ENCODE measurements at regions not wholly inside any gene's neighbourhood (a gene's known extent, or its start where the extent isn't known, plus 50 kb on each side); places are given as distances from the start of the nearest gene placed in this dataset.

DNA sequence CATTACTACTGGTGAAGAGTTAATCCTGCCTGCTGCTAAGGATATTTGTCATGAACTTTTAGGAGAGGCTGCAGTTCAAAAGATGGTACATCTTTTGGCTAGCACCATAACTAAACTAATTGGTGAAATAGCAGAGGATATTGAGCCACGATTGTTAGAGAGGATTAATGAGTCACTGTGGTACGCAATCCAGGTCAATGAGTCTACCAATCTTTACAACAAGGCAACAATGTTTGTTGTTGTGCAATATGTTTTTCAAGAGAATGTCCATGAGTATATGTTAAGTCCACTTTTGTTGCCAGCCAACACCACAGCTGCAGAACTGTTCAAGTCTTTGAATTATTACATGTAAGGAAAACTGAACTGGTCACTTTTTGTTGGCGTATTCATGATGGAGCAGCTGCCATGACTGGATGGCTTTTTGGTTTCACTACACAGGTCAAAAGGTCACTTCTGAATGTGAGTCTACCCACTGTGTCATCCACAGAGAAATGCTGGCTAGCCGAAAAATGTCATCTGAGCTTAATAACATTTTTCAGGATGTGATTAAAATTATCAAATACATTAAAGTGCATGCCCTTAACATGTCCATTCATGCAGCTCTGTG lies 402.6 kb upstream of the KIF2B start:
- intact Hi-C loops (cut with DNase I) = no loop called here
- ATAC-seq (no peak), DNase-seq (ENCODE audit: missing footprints) (no peak)

DNA sequence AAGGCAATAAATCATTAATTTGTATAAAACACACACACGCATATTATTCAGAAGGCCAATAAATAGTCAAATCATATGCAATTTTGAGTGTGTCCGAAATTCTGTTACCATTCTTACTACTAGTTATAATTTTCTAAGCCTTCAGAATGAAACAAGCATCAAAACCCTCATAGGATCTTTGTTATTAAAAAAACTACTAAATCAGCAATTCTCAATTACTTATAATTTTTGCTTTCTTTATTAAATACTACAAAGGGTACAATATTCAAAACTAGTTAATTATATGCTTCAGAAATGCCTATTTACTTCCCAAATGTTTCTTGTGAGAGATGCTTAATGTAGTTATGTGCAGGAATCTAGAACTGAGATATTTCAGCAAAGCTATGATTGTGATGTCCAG lies 413.1 kb upstream of the KIF2B start:
- no peak for DNase-seq (ENCODE audit: missing footprints)
- intact Hi-C loops (cut with DNase I) = no loop called here
- no peak for ATAC-seq

DNA sequence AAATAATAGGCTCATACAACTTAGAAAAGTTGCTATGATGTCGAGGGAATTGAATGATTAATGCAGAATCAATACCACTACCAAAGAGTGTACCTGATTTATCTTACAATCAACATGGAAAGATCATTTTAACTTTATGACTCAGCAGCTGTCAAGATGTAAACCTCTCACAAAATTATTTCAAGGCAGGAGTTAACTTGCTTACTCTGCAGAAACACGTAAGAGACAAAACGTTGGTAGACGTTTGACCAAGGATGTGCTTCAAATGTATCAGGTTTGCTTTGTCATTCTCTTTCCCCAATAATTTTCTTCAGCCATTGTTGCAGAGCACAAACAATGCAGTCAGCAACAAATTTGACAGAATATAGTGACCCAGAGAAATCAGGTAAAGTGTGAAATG lies 415.8 kb upstream of the KIF2B start:
- ATAC-seq (no peak), DNase-seq (ENCODE audit: missing footprints) (no peak)
- intact Hi-C loops (cut with DNase I) = no loop called here

DNA sequence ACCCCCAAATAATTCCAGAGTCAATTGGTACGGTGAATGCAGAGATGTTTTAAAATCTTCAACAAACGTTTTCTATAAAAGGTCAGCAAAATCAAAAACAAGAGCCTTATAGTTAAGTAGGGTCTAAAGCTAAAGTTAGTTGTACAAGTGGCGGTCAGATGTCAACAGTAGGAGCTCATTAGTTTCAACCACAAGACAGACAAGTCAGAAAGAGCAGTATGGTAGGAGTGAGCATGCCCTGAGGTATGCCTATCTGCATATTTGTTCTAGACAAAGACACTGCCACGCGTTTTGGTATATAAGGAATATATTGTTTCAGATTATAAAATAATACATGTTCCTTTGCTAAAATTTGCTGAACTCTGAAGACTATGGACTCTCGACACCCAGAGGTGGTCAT lies 431.5 kb upstream of the KIF2B start:
- no peak for ATAC-seq
- no peak for DNase-seq (ENCODE audit: missing footprints)
- intact Hi-C loops (cut with DNase I) = no loop called here

DNA sequence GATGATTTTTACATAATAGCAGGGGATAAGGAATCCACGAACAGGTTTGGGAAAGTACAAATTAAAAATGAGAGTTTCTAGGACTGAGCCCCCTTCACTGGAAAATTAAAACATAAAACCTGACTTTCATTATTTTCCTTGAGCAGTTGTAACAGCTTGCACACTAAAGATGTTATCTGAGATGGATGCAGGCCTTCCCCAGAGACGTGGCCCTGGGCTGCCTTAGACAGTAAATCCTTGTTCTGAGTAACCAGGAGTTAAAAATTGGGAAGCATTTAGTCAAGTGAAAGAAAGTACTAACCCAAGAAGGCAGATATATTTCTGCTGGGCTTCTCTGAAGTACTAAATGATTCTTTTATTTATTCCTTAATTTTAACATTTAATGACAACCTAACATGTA lies 432.2 kb upstream of the KIF2B start:
- ATAC-seq (no peak), DNase-seq (ENCODE audit: missing footprints) (no peak)
- intact Hi-C loops (cut with DNase I) = no loop called here

DNA sequence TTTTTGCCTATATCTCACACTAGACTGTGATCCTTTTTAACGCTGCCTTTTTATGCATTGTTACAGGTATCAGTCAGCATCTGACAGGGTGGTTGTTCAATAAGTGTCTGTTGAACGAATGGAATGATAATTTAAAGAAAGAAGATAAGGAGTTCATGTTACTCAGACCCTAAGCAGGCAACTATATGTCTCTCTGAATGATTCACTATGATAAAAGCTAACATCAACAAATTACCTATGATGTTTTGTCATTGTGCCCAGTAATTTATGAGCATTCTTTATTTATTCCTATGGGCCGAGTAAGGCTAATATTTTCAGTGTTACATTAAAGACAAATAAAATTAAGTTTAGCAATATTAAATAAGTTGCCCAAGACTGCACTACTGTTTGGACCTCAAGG lies 435.0 kb upstream of the KIF2B start:
- no peak for ATAC-seq
- intact Hi-C loops (cut with DNase I) = no loop called here

DNA sequence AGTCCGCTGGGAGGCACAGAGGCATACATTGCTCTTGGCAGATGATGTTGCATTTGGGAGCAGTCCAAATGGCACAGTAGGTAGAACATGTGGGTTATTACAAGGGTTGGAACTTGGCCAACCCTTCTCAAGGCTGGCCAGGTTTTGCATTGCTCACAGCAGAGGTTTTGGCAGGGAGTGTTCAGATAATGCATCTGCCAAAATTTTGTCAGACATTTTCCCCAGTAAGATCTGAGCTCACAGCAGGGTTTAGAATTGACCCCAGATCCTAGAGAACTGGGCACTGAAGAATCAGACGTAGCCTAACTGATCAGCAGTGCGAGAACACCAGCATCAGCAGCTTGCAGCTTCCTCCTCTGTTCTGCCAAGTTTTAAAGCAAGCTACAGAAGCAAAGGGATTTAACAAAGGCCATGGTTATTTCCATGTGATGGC lies 468.8 kb upstream of the KIF2B start:
- ATAC-seq (no peak), DNase-seq (ENCODE audit: missing footprints) (no peak)
- intact Hi-C loops (cut with DNase I) = no loop called here

More for the DNA sequence above, 435.0 kb upstream of the KIF2B start:
- DNase-seq (ENCODE audit: missing footprints) = no peak

DNA sequence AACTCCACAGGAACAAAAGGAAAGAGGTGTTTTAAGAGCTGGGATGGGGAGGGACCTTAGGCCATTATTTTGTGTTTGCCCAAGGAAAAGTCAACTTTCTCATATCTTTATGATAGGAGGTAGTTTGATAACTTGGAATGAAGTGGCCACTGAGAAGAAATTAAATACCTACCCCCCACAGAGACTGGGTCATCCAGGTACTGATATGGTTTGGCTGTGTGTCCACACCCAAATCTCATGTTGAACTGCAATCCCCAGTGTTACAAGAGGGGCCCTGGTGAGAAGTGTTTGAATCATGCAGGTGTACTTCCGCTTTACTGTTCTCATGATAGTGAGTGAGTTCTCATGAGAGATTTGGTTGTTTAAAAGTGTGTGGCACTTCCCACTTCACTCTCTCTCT lies 477.9 kb upstream of the KIF2B start:
- intact Hi-C loops (cut with DNase I) = no loop called here
- DNase-seq (ENCODE audit: missing footprints) = no peak

DNA sequence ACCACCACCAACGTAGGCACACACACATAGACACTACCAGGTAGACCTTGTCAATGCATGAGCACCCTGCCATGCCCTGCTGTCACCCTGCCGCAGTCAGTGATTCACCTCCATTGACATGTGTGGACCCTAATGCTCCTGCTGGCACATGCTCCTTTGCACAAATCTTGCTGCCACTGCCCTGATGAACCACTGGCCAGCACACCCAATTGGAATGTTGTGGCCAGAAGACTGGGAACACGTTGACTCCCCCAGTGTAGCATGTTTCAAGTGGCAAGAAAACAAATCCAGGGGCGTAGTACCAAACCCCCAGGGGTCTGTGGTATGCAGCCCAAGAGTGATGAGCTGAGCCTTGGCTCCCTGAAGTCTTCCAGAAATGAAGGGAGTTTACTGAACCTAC lies 486.4 kb upstream of the KIF2B start:
- ATAC-seq (no peak), DNase-seq (ENCODE audit: missing footprints) (no peak)
- intact Hi-C loops (cut with DNase I) = no loop called here

More for the DNA sequence above, 477.9 kb upstream of the KIF2B start:
- no peak for ATAC-seq

DNA sequence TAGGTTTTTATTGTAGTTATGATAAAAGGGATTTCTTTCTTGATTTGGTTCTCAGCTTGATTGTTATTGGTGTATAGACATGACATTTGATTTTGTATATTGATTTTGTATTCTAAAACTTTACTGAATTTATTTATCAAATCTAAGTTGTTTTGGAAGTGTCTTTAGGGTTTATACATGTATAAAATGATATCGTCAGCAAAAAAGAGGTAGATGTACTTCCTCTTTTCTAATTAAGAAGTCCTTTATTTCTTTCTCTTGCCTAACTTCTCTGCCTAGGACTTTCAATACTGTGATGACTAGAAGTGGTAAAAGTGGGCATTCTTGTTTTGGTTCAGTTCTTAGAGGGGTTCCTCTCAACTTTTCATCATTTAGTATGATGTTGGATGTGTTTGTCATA lies 487.3 kb upstream of the KIF2B start:
- intact Hi-C loops (cut with DNase I) = no loop called here
- no peak for DNase-seq (ENCODE audit: missing footprints)
- ATAC-seq = no peak

DNA sequence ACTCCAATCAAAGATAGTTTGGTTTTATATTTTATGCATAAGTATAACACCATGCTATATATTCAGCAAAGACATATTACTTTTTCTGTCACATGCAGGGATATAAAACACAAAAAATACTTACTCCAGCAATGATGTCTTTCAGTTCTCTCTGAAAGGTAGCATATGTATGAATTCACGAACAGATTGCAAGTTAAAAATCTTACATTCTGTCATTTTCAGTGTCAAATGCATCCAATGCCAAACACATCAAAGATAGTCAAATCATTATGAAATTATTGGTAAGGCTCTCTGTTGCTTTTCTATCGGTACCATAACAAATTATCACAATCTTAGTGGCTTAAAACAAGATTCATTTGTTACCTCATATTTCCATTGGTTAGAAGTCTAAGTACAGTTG lies 492.0 kb upstream of the KIF2B start:
- ATAC-seq (no peak), DNase-seq (ENCODE audit: missing footprints) (no peak)
- intact Hi-C loops (cut with DNase I) = no loop called here

DNA sequence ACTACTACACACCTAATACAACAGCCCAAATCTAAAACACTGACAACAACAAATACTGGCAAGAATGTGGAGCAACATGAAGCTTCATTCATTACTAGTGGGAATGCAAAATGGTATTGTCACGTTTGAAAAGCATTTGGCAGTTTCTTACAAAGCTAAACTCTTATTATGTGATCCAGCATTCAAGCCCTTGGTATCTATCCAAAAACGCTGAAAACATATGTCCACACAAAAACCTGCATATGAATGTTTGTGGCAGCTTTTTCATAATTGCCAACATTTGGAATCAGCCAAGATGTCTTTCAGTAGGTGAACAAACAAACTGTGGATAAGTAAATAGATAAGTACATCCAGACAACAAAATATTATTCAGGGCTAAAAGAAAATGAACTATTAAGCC lies 501.1 kb upstream of the KIF2B start:
- no peak for ATAC-seq
- DNase-seq (ENCODE audit: missing footprints) = no peak
- intact Hi-C loops (cut with DNase I) = no loop called here

DNA sequence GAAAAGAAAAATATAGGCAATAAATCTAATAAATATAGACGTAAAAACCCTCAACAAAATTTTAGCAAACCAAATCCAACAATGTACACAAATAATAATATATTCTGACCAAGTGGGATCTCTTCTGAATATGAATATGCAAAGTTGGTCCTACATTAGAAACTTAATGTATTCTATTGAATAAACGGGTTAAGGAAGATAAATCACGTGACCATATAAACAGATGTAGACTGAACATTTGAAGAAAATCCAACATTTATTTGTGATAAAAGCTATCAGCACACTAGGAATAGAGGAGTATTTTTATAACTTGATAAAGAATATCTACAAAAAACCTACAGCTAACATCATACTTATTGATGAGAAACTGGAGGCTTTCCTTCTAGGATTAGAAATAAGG lies 502.8 kb upstream of the KIF2B start:
- no peak for DNase-seq (ENCODE audit: missing footprints)
- intact Hi-C loops (cut with DNase I) = no loop called here
- no peak for ATAC-seq

DNA sequence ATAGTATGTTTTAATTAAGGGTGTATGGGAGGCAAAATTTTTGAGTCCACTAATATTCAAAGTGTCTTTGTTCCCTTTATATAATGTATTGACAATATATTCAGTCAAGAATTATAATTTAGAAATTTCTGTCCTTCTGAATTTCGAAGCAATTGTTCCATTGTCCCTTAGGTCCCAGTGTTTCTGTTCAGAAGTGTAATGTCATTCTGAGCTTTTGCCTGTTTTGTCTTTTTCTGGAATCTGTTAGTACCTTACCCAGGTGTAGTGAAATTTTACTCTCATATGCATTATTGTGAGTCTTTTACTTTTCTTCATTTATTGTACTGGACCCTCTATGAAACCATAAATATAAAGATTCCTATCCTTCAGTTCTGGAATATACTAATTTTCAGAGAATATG lies 505.7 kb upstream of the KIF2B start:
- ATAC-seq (no peak), DNase-seq (ENCODE audit: missing footprints) (no peak)
- intact Hi-C loops (cut with DNase I) = no loop called here

DNA sequence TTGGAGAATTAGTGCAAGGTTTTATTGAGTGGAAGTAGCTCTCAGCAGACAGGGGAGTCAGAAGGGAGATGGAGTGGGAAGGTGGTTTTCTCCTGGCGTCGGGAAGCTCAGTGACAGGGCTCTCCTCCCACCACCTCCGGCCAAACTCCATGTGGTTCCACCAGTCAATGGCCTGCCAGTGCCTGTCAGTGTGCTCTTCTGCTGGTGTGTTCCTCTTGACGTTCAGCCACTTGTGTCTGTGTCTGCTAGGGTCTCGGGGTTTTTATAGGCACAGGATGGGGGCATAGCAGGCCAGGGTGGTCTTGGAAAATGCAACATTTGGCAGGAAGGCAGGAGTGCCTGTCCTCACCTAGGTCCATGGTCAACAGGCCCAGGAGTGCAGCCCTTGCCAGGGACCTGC lies 506.7 kb upstream of the KIF2B start:
- intact Hi-C loops (cut with DNase I) = no loop called here
- DNase-seq (ENCODE audit: missing footprints) = no peak
- ATAC-seq = no peak

DNA sequence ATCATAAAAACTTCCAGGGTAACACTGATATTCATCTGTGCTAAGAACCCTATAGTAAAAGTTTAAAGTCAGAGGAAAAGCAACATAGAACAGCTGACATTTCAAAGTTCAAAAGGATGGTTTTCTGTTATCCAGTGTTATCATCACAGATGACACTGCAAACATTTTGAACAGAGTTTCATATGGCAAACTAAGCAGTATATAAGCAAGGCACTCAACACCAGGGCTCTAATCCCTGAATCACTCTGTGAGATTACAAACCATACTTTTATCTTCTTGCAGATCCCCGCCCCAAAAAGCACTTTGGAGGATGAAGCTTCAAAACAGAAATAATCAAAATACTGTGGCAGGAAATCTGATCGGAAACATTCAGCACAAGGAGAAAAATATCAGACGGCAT lies 508.2 kb upstream of the KIF2B start:
- ATAC-seq (no peak), DNase-seq (ENCODE audit: missing footprints) (no peak)
- intact Hi-C loops (cut with DNase I) = no loop called here

DNA sequence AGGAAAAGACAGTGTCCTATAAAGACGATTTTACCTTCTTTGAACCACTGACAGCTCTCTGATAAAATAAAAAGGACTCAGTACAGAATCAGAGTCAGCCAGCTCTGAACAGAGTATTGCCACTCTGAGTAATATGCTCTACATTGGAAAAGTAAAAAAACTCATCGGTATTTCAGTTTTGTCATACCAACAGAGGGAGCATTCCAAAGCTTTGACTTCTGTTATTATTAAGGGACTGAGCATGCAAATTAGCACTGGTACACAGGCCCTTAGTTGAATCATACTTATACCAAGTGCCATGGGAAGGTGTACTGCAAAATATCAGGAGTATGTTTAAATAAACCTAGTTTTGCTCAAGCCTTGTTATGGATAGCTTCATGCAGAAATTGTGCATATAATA lies 509.0 kb upstream of the KIF2B start:
- ATAC-seq = no peak
- intact Hi-C loops (cut with DNase I) = no loop called here
- DNase-seq (ENCODE audit: missing footprints) = no peak

DNA sequence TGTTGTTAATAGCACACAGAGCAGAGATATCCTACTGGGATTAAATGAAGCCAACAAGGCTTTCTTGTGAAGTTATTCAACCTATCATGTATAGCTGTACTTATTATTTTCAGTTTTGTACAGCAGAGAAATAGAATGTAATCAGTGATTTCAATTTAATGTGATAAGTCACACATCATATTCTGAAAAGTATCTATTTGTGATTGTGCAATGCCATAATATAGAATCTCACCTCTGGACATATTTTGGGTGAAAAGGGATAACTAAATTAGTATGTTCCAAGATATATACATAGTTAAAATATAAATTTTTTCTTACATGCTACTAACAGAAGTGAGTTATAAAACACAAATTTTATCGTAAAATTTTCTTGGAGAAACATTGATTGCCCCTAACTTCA lies 544.3 kb upstream of the KIF2B start:
- intact Hi-C loops (cut with DNase I) = no loop called here
- ATAC-seq (no peak), DNase-seq (ENCODE audit: missing footprints) (no peak)

DNA sequence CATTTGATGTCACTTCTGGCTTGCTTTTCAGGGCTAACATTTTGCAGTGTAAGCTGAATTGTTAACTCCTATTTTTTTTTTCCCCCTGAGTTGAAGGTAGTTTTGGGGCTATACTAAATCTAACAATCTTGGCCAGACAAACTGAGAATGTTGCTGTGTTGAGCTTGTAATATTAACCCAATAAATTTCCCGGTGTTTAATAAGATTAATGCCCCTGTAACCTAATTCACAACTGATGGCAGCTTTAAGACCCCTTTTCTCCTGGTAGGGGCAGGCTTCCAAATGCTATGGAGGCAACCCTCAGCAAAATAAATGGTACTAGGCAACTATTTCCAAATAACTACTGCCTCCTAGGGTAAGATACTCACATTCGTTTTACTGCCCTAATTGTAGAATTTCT lies 549.6 kb upstream of the KIF2B start:
- ATAC-seq (no peak), DNase-seq (ENCODE audit: missing footprints) (no peak)
- intact Hi-C loops (cut with DNase I) = no loop called here

DNA sequence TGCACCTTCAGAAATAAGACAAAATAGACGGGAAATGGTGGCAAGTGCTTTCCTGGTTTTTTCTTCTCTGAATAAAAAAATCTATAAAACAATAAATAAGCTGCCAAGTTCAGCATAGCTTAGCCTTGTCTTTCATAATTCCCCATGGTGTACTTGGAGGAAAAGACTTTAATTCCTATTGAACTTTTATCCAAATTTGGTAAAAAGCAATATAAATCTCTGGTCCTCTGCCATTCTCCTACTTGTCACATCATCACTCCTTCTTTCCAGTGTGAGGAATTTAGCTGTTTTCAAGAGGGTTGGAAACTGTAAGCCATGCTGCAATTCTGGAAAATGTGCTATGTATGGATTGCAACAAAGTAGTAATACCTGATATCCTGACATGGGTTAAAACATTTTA lies 551.8 kb upstream of the KIF2B start:
- intact Hi-C loops (cut with DNase I) = no loop called here
- DNase-seq (ENCODE audit: missing footprints) = no peak
- ATAC-seq = no peak

DNA sequence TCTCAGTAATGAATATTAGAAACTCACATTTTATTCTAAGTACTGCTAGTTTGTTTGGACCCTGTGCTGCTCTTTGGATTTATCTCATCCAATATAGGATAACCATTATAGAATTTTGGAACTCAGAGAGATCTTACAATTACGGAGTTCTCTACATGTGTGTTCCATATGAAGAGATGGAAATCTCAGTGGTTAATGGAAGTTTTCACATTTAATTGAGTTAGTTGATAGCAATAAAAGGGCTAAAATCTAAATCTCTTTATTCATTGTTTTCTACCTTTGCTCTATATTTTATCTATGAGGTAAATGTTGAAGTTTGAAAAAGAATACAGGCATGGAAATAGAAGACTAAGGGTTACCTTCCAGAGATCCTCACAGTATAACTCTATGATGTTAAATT lies 558.0 kb upstream of the KIF2B start:
- ATAC-seq (no peak), DNase-seq (ENCODE audit: missing footprints) (no peak)
- intact Hi-C loops (cut with DNase I) = no loop called here

Measured in Right ventricle myocardium inferior (tissue), 1 donor.